ENCODE measurements at regions not wholly inside any gene's neighbourhood (a gene's known extent, or its start where the extent isn't known, plus 50 kb on each side); places are given as distances from the start of the nearest gene placed in this dataset.
A peak's percentile ranks its signal among the peaks of the same experiment; 100 is the strongest.

DNA sequence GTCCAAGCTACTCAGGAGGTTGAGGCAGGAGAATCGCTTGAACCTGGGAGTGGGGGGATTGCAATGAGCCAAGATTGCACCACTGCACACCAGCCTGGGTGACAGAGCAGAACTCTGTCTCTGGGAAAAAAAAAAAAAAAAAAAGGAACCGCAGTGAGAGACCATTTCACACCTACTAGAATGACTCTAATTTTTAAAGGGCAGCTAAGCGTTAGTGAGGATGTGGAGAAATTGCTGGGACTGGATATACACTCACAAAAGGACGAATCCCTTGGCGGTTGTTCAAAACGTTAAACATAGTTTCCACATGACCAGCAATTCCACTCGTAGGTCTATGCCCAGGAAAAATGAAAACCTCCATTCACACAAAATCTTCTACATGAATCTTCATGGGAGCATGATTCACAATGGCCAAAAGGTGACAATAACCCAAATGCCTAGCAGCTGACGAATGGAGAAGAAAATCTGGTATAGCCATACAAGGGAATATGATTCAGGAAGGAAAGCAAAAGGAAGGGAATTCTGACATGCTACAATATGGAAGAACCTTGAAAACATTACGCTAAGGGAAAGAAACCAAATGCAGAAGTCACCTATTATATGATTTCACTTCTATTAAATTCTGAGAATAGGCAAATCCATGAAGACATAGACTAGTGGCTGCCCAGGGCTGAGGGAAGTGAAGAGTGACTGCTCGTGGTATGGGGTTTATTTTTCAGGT lies 127.0 kb downstream of the CHSY1 start:
- no peak for DNase-seq

GRCh38 chr15:101123222-101123910 lies 128.5 kb downstream of the CHSY1 start:
- DNase-seq = no peak

GRCh38 chr15:101122806-101123205 lies 129.0 kb downstream of the CHSY1 start:
- no peak for DNase-seq

DNA sequence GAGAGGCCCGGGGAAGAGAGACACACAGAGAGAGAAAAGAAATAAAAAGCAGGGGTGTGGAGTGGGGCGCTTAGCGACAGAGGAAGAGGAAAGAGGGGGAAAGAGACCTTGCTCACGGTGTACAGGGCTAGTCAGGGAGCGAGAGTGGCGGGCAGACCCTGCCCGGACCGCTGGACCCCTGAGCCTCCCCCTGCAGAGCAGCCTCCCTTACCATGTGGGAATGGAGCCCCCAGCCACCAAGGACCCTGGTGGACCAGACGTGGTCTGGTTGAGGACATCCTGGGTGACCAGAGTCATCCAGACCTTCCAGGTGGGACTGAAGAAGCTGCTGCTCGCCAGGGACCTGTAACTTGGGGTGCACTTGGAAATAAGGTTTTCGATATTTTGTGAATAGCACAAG lies 129.6 kb downstream of the CHSY1 start:
- DNase-seq = no peak

GRCh38 chr15:101121511-101122090 lies 130.2 kb downstream of the CHSY1 start:
- DNase-seq = peak; percentile 36

DNA sequence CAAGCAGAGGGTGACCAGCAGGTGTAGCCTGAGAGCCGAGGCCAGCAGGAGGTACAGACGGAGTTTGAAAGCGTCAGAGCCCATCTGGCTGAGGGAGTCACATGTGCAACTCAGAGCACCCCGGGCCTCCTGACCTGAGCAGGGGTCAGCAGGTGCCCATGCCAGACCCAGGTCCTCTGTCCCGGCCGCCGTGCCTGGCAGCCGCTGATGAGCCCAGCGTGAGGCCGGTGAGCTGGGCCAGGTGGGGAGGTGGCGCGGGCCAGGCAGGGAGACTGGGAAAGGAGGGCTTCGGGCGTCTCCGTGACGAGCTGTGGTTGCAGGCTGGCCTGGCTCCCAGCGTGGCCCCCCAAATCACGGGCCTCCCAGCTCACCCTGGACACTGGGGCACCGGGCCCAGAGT lies 130.9 kb downstream of the CHSY1 start:
- DNase-seq = no peak

- no peak for DNase-seq
Measured at GRCh38 chr15:101120473-101120872, 131.4 kb downstream of the CHSY1 start.
